ENCODE measurements at regions not wholly inside any gene's neighbourhood (a gene's known extent, or its start where the extent isn't known, plus 50 kb on each side); places are given as distances from the start of the nearest gene placed in this dataset.
"Not testable (repeated sequence)": the region's sequence is repeated elsewhere in the genome, so short reads cannot be mapped to it uniquely, and the experiment has no call there.

DNA sequence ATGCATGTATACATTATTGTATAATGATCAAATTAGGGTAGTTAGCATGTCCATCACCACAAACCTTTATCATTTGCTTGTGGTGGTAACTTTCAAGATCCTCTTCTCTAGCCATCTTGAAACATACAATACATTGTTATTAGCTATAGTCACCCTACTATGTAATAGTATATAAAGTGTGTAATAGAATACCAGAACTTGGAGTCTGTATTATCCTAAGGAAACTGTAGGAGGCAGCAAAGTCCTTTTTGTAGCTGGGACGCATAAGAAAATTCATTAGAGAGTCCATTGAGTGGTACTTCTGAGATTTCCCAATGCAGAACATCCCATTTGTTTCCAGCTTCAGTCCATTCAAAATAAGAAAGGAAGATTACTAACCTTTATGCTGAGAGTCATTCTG is 325.9 kb upstream of the LRFN5 start:
- DNase-seq, result peak in 2 of 3 experiments; percentile 33 to 56

DNA sequence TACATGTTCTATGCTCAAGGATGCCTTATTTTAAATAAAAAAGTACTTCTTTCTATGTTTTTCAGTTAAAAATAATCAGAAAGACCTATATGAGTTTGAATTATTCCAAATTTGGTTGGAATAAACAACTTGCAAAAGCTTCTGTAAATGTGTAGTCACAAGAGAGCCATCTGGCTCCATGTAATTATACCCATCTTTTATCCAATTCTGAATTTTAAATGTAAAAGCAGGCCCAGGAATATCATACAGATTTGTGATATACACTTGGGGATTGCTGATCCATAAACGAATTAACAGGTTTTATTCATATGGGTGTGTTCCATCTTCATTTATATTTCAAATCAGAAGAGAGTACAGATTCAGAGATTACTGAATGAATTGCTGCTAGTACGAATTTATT is 329.2 kb upstream of the LRFN5 start:
- DNase-seq, result no peak

DNA sequence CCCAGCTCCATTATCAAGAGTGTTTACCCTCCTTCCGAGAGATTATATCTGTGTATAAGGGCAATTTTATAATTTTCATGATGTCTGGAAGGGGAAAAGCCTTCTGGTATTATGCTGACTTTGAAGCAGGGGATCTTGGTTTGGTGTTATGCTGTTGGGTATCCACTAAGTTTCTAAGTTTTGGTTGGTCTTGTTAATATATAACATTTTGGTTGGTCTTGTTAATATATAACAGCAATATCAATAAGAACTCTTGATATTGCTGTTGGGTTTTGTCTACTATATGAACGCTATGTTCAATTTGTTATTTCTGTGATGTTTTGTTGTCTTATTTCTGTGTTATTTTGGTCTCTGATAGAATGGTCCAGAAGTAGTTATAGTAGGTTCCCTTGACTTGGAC is 349.2 kb upstream of the LRFN5 start:
- no peak for DNase-seq

DNA sequence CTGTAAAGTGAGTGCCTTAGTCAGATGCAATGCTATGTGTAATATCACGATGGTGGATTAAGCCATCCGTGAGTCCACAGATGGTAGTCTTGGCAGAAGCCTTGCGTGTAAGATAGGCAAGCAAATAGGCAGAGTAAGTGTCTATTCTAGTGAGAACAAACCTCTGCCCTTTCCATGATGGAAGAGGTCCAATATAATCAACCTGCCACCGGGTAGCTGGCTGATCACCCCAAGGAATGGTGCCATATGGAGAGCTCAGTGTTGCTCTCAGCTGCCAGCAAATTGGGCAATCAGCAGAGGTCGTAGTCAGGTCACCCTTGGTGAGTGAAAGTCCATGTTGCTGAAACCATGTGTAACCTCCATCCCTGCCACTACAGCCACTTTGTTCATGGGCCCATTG is 371.2 kb upstream of the LRFN5 start:
- DNase-seq, result no peak

DNA sequence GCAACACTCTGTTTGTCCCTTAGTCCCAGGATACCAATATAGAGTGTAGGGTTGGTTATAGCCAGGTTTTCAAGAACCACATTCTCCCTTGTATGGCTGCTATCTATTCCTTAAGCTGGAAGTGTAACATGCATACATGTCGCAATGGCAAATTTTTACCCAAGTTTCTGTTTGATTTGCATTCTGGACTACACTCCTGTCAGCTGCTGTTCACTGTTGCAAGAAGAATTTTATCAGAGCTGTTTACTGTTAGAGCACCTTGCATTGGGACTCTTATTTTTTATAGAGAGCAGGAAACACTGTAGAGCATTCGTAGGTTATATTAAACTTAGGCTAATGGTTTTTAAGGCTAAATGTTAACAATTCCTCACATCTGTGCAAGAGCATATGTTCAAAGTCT is 376.0 kb upstream of the LRFN5 start:
- DNase-seq, result no peak

DNA sequence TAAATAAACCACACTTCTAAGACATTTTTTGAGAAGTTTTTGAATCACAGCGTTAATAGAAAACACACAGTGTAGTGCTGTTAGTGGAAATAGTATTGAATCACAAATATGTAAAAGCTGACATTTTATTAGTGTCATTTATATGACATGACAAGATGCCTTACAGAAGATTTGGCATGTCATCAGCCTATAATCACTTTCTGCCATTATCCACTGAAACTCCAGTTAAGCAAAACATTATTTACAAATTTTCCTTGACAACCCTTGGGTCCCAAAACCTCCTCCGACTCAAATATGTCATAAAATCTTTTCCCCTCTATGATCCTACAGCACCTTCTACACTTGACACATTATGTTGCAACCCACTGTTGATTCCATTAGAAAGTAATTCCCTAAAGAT is 376.9 kb upstream of the LRFN5 start:
- no peak for DNase-seq

DNA sequence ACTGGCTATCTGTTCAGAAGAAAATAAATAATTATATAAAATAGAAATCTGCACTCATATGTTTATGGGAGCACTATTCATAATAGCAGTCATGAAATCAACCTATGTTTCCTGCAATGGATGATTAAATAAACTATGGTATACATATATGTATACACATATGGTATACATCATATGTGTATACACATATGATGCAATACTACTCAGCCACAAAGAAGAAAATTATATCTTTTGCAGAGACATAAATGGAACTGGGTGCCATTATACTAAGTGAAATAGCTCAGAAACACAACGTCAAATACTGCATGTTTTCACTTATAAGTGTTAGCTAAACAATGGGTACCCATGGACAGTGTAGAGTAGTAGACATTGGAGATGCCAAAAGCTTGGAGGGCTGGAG is 381.2 kb upstream of the LRFN5 start:
- DNase-seq, result no peak

DNA sequence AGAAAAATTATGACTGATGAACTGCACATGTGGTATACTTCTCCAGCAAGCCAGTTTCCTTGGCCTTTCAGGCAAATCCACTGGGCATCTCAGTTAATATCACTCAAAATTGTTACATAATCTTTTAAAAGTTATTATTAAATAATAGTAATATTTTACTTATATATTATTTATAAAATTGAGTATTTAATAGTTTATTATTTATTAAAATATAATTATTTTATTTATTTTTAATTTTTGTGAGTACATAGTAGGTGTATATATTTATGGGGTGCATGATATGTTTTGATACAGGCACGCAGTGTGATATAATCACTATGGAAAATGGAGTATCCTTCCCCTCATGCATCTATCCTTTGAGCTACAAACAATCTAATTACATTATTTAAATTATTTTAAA is 384.1 kb upstream of the LRFN5 start:
- no peak for DNase-seq

DNA sequence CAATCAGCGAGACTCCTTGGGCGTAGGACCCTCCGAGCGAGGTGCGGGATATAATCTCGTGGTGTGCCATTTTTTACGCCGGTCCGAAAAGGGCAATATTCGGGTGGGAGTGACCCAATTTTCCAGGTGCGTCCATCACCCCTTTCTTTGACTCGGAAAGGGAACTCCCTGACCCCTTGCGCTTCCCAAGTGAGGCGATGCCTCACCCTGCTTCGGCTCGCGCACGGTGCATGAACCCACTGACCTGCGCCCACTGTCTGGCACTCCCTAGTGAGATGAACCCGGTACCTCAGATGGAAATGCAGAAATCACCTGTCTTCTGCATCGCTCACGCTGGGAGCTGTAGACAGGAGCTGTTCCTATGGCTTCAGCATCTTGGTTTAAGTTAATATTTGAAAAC is 391.7 kb upstream of the LRFN5 start:
- not testable (repeated sequence) for DNase-seq

DNA sequence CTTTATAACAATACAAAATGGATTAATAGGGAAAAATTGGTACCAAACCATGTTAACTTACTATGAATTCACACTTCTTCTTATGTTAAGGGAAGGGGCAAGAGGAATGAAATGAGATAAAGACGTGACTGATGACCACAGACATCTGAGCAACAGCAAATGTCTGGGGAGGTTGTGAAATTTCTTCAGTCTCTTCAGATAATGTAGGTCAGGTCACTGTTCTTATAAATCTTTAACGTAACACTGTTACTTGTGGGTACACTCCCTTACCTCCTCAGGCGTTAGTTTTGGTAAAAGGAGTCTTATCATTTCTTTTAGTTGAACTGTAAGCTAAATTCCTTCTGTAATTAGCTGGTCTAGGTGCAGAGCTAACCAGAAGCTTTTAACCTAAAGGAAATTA is 405.0 kb upstream of the LRFN5 start:
- DNase-seq, result no peak

DNA sequence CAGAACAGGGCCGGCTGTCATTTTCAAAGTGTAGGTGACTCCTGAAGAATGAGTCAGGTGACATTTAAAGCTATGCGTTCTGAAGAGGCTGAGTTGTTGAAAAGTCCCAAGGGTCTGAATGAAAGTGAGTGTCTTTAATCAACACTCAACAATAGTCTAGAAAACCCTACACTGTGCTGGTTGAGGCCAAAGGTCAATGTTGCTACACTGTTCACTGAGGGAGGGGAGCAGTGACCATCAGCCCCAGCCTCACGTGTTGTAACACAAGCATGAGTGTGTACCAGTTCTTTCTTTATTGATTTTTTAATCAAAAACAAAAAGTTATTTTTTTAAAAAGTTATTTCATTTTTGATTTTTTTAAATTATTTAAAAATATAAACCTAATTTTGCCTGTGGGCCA is 418.8 kb upstream of the LRFN5 start:
- no peak for DNase-seq

DNA sequence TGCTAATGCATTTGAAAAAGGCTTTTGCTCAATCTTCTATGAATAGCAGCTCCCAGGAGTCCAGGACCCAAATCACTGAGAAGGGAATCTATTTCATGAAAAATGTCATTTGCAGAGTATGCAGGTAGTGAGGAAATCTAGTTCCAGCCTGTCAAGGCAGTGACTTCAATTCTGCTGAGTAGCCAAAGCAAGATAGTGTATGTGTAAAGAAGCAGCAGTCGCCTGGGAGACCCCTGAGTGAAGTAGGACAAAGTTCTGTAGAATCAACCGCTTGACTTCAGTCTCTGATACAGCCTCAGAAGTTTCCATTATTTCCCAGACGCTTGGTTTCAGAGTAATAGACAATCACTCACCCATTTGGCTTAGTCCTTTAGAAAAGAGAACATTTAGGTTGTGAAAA is 435.6 kb upstream of the LRFN5 start:
- DNase-seq, result no peak

DNA sequence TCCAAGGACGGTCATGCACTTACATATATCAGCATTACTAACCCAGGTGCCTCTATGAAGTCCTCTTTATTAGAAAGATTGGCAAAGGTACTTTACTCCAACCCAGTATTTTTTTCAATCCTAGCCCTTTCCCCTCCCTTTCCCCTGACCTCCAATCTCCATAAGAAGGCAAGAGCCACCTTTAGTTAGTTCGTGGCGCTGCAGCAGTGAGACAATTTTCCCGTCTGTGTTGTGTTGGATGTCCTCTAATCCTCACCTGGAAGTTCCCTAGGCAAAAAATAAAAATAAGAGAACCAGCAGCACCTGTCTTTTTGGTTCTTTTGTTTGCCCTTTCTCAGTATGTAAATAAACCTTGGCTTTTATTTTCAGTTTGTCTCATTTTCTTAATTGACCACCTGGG is 439.6 kb upstream of the LRFN5 start:
- DNase-seq, result peak in 2 of 3 experiments; percentile 60 to 93

DNA sequence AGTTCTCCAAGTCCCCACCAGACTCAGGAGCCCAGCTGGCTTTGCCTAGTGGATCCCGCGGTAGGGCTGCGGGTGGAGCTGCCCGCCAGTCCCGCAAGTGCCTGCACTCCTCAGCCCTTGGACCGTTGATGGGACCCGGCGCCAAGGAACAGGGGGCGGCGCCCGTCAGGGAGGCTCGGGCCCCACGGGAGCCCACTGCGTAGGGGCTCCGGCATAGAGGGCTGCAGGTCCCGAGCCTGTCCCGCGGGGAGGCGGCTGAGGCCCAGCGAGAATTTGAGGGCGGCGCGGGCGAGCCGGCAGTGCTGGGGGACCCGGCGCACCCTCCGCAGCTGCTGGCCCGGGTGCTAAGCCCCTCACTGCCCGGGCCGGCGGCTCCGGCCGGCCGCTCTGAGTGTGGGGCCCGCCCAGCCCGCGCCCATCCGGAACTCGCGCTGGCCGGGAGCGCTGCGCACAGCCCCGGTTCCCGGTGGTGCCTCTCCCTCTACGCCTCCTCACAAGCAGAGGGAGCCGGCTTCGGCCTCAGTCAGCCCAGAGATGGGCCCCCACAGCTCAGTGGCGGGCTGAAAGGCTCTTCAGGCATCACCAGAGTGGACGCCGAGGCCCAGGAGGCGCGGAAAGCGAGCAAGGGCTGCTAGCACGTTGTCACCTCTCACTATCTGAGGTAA is 452.4 kb upstream of the LRFN5 start:
- no peak for DNase-seq

DNA sequence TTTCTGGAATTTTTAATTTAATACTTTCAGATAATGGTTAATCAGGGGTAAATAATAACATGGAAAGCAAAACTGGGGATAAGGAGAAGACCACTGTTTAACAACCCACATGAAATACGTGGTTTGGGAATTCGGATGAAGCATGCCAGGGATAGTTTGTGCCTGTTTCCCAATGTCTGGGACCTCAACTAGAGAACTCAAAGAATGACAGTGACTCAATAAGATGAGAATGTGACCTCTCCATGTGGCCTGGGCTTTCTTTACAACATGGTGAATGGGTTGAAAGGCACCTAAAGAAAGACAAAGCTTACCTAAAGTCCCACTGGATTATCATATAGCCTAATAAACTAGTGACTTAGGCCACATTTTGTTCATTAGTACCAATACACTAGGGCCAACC is 460.3 kb upstream of the LRFN5 start:
- DNase-seq, result no peak

DNA sequence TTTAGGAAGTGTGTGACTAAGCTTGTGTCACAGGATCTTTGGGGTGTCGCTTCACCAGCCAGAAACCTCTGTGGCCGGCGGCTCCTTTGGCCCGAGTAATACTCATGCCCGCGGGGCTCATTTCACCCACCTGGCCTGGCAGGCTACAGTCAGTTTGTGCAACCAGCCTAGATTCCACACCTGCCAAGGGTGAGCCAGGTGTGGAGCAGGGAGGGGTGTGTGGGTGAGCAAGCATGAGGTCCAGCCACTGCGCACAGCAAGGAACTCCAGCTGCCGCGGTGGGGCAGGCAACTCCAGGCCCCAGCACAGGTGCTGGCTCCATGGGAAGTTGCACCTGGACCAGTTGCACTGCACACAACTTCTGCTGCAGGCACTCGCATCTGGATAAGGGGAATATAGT is 462.3 kb upstream of the LRFN5 start:
- DNase-seq, result no peak

DNA sequence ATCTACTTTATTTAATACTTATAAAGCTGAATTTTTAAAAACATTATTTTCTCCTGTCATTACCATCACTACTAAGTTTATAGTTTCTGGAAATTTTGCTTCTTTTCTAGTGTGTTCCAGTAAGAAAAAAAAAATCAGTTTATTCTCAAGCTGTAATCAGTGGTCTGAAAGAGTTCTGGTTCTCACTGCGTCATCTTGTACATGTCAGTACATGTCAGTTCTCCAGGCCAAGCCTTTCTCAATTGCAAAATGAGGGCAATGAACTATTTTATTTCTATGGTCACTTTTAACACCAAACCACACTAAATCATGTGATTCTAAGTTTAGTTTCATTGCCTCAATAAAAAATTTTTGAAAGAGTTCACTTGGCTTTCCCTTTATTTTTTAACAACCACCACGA is 468.9 kb upstream of the LRFN5 start:
- DNase-seq, result no peak

DNA sequence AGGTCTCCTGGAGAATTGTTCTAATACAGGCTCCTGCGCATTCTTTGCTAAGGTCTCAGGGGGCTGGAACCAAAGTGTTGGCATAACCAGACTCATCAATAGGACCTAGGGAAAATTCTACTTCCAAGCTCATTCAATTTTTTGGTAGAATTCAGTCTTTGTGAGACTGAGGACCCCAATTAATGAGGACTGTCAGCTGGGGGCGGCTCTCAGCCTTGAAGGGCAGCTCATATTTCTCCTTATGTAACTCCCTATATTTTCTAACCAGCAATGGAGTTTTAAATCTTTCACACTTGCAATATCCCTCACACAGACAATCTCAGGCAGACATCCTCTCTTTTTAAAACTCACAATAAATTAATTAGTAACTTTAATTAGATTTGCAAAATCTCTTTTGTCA is 476.4 kb upstream of the LRFN5 start:
- no peak for DNase-seq

DNA sequence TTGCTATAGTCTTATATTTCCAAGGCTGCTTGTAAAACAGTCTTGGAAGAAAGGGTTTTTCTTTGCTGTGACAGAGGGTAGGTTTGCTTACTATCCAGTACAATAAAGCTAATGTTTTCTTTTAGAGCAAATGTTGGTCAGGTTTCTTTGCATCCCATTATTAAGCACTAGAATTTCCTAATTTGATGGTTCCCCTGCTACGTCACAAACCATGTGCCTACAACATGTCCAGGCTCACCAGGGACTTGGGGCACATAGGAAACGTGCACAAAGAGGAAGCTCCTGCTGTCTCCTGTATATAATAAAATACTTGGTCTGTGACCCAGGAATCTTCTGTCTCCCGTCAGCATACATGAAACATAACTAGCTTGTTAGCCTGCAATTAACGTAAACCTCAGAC is 486.3 kb upstream of the LRFN5 start:
- DNase-seq, result no peak

DNA sequence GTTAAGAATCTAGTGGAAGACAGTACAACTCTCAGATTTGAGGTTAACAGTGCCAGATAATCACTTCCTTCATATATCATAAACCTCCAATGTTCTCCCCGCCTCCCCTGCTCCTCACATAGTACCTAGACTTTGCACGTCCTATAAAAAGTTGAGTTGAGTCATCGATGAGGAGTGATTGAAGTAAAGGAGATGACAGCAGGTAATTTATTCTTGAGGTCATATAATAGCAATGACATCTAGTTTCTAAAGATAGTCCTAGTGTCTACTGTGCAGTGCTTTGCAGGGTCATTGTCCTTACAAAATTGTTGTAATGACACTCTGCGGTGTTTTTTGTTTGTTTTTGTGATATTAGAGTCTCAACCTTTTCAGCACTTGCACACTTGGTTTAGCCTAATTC is 510.5 kb upstream of the LRFN5 start:
- no peak for DNase-seq

DNA sequence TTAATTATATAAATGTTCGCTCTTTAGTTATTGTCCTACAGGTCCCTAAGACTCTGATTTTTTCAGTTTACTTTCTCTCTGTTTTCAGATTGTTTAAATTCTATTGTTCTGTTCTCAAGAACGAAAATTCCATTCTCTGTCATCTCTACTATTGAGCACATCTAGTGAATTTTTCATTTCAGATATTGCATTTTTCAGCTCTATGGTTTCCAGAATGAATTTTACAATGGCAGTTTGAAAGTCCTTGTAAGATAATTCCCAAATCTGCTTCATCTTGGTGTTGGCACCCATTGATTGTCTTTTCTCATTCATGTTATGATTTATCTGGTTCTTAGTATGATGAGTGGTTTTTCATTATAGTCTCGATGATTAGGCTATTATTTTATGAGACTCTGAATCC is 519.6 kb upstream of the LRFN5 start:
- DNase-seq, result no peak

DNA sequence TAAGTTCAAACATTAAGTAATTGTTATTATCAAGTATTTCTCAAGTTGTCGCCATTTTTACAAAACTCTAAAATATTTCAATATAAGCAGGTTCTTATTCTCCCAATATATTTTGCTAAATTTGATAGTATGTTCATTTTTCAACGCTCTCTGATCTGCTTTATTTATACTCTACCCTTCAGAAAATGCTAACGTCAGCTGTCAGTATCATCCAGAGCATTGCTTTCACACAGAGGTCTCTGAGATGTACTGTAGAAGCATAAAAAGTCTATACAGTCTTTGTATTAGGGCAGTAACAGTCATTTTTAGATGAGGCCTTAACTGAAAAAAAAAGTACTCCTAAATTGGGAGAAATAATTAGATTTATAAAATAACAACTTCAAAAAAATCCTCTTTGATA is 533.1 kb upstream of the LRFN5 start:
- DNase-seq, result no peak

DNA sequence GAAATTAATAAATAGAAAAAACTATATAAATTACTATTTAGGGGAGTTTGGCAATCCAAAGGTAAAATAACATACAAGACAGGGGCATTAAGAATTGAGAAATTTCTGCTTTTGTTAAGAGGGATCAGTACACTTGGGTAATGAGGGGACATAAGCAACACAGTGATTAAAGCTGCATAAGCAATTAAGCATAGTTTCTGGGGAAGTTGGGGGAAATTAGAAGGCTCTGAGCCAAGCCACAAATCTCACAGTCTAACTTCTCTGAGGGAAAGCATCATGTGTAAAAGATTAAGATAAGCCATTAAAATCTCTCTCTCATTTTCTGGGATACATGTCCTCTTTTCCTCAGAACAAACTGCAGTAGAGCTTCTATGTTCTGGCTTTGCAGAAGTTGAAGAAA is 533.9 kb upstream of the LRFN5 start:
- DNase-seq, result no peak

DNA sequence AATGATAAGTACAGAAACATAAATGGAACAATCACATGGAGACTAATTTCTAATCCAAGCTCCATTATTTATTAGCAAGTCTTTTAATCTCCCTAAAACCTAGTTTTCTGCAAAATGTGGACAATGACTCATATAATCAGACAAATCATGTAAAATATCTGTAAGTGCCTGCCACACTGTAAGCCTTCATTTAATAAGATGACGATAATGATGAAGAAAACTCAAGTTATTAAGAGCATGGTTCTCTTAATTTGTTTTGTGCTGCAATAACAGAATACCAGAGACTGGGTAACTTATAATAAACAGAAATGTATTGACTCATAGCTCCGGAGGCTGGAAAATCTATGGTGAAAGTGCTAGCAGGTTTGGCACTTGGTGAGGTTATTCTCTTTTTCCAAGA is 535.3 kb upstream of the LRFN5 start:
- no peak for DNase-seq

DNA sequence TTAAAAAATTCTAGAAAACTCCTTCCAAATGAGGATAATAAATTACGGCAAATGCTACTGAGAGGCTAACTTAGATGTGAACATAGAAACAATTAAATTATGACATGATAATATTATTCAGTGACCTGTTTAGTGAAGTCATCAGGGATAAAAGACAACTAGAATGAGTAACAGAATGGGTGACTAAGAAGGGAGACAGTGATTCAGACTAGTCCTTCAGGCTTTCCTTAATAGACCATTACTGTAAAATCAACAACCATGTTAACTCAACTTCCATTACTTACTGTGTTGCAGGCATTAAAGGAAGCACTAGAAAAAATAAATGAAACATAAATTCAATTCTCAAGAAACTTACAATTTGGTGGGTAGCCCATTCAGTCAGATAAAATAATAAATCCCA is 543.9 kb upstream of the LRFN5 start:
- DNase-seq, result no peak

DNA sequence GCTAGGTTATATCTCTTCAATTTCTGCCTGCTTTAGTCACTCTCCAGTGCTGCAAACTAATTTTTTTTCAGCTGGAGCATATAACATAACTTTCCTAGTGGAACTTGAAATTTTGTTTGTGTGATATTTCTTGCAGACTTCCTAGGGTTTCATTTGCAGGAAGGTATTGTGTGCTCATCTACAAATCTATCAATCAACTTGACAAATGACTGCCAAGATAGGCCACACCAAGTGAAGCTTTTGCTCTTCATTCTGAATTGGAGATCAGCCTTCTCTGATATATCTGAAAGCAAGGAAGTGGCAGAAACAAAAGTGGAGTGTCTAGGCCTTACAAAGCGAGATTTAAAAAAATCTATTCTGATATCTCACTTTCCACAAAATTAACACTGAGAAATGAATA is 551.1 kb upstream of the LRFN5 start:
- peak in 1 of 3 experiments; percentile 33 for DNase-seq

Data from NCI-H1417 (cell line).